GM21528 (cell line): ENCODE measurements at regions not wholly inside any gene's neighbourhood (a gene's known extent, or its start where the extent isn't known, plus 50 kb on each side); places are given as distances from the start of the nearest gene placed in this dataset.
"Not testable (repeated sequence)": the region's sequence is repeated elsewhere in the genome, so short reads cannot be mapped to it uniquely, and the experiment has no call there.

Experiments used
- ATAC-seq: cut with Tn5 transposase; IDR thresholded peaks from one replicate; pipeline ENCODE4 v1.9.1; 2021; ENCODE audit warnings: mild to moderate bottlenecking, moderate library complexity; ENCODE audit not compliant: unreplicated experiment, low FRiP score

DNA sequence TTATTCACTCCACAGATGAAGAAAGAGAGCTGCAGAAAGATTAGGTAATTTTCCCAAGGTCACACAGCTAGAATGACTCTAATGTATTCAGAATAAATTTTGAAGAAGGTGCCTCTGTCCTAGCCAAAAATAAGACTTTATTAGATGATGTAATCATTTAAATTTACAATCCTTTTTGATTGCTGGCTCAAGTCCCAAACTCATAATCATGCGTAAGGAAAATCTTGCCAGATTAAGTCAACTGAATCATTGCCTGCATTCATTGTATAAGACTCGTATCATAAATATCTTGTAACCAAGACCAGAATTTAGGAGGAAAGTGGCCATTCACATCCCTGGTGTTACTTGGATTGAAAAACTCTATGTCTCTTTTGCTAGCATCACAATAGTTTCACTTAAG is 53.1 kb upstream of the STK39 start:
- no peak for ATAC-seq

DNA sequence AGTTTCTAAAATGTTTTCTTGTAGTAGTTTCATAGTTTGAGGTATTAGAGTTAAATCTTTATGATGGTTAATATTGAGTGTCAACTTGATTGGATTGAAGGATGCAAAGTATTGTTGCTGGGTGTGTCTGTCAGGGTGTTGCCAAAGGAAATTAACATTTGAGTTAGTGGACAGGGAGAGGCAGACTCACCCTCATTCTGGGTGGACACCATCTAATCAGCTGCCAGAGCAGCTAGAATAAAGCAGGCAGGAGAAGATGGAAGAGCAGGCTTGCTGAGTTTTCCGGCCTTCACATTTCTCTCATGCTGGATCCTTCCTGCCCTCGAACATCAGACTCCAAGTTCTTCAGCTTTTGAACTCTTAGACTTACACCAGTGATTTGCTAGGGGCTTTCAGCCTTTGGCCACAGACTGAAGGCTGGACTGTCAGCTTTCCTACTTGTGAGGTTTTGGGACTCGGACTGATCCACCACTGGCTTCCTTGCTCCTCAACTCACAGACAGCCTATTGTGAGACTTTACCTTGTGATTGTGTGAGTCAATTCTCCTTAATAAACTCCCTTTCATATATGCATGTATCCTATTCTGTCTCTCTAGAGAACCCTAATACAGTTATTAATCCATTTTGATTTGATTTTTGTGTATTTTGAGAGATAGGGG is 56.8 kb upstream of the STK39 start:
- ATAC-seq: no peak

DNA sequence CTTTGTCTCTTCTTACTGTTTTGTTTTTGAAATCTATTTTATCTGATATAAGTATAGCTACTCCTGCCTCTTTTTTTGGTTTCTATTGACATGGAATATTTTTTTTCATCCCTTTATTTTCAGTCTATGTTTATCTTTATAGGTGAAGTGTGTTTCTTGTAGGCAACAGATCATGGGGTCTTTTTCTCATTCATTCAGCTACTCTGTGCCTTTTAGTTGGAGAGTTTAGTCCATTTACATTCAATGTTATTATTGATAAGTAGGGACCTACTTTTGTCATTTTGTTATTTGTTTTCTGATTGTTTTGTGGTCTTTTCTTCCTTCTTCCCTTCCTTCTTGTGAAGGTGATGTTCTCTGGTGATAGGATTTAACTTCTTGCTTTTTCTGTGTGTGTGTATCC is 60.0 kb upstream of the STK39 start:
- no peak for ATAC-seq

DNA sequence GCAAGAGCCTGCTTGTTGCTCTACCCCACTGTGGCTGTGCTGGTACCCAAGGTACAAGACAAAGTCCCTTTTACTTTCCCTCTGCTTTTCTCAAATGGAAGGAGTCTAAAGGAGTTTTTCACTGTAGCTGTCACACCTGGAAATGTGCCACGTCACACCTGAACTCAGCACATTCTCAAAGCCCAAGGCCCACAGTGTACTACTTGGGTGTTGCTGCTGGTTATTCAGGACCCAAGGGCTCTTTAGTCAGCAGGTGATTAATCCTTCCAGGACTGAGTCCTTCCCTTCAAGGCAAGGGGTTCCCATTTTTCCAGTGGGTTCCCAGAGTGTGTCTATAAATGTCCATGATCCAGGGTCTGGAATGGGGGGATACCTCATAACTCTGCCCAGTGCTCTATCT is 63.2 kb upstream of the STK39 start:
- no peak for ATAC-seq

DNA sequence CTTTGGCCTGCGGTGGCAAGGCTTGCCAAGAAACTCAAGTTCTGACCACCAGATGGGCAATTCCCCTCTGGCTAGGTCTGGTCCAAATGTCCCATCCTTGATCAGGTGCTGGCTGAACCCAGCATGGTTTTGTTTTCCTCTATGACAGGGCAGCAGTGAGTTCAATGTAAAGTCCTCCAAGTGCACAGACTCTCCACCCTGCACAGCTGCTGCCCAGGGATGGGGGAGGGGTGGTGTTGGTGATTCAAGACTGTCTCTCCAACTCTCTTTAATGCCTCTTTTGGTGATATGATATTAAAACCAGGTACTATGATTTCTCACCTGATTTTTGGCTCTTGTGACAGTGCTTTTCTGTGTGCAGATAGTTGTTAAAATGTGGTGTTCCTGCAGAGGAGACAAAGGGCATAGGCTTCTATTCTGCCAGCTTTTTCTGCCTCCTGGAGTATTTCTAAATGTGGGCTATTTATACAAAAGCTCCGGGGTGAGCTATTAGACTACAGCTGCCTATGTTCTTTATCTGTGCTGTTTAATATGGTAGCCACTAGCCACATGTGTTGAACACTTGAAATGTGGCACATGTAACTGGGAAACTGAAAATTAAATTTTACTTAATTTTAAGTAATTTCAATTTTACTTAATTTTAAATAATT is 64.0 kb upstream of the STK39 start:
- no peak for ATAC-seq

DNA sequence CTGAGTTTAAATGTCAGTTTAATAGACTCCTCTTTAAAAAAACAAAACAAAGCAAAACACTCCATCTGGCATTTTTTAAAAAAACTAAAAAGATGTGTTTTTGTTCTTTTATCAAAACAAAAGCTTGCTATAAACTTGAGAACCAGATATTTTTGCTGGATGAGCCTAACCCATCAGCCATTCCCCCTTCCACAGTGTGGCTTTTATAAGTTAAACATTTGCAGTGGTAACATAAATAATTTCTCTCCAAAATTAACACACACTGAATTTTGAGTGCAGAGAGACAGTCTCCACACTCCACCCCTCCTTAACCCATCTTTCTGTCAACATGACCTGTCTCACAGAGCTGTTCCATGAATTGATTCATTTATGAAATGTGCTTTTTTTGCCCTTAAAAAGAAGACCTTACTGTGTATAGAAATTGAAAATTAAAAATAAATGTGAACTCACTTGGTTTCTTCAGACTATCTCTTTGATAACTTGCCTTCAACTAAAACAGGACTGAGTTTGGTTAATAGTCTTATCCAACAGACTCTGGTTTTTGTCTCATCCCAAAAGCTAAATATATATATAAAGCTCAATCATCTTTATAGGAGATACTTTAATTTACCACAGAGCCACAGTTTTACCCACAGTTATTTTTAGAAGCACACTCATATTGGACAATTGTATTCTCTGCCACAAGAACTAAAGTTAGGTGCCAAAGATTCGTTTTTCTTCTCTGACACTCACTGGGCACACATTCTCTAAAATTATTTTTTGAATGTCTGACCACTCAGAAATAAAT is 64.8 kb upstream of the STK39 start:
- ATAC-seq: no peak

DNA sequence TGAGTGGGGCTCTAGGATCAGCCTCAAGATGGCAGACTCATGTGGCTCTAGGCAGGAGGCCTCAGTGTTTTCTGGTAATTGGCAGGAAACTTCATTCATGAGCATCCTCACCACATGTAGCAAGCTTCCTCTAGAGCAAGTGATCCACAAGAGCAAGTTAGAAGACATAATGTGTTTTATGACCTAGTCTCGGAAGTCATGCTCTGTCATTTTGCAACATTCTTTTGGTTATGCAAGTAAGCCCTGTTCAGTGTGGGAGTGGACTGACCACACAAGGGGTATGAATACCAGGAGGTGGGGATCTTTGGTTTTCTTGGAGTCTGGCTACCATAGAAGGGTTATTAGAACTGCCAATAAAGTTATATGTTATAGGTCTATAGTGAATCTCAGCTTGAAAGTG is 66.8 kb upstream of the STK39 start:
- no peak for ATAC-seq

DNA sequence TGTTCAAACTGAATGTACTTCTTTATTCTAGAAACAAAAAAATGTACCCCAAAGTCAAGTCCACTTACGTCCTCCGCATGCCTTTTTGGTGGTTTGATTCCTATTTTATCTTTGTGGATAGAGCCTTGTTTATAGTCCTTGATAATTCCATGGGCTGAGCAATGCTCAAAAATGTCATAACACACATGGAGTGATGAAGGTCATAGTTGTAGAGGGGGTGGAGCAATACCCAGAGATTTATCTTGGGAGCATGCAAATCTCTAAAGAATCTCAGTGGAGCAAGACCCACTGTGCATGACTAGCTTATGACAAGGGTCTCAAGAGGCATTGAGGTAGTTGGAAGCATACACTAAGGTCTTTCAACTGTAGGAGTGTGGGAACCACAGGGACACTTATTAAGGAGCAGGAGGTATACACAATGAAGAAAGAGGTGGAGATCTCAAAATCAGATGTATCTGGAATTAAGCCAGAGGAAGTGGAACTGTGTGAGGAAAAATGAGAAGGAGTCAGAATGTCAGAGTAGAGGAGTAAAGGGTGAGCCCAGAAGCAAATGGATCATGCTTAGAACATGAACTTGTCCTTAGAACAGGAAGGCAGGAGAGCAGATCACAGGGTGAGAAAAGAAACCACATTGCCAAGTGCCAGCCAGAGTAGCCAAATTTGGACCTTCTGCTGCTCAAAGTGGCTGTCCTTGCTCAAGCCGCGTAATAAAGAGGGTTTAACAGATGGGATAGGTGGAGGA is 68.1 kb upstream of the STK39 start:
- no peak for ATAC-seq

DNA sequence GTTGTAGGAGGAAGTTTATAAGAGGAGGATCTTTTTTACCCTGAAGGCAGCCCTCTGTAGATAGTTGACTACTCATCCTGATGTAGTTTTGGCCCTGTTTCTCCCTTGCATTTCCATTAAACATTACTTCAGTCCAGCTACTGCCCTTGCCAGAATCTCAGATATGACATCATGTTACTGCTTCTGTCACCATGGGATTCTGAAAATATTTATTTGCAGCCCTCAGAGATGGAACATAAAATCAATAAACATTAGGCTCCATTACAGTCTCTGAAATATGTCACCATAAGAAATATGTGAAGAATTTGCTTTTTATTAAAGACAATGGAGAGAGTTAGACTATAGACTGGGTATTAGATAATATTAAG is 68.7 kb upstream of the STK39 start:
- ATAC-seq: no peak

DNA sequence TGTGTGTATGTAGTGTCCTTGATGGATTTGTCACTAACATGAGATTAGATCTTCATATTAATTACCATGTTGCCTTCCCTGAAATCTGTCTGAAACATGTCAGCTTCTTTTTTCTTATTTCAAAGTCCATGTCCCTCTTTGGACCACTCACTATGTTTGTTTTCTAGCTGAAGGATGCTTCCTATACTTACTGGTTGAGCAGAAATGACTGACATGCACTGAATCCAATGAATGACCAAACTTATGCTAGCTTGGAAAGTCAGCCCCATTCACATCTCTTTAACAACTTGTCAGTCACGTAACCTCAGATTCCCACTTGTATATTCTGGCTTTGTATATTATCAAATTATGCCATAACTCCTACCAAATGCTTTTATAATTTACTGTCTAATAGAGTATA is 69.9 kb upstream of the STK39 start:
- no peak for ATAC-seq

DNA sequence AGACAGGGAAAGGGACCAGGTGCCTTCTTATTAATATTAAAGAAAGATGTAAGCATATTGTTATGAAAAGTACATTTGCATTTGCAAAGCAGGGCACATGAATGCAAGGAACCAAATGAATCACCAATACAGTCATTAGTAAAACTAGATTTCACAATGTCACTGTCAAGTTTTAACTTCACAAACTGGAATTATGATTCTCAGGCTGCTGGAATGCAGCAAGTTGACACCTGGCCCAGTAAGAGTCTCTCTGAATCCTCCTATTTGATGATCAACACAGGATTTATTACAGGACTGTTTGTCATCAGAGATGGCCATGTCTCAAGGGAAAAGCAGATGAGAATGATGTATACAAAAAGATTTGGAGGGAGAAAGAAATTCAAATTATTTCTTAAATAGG is 72.9 kb upstream of the STK39 start:
- no peak for ATAC-seq

DNA sequence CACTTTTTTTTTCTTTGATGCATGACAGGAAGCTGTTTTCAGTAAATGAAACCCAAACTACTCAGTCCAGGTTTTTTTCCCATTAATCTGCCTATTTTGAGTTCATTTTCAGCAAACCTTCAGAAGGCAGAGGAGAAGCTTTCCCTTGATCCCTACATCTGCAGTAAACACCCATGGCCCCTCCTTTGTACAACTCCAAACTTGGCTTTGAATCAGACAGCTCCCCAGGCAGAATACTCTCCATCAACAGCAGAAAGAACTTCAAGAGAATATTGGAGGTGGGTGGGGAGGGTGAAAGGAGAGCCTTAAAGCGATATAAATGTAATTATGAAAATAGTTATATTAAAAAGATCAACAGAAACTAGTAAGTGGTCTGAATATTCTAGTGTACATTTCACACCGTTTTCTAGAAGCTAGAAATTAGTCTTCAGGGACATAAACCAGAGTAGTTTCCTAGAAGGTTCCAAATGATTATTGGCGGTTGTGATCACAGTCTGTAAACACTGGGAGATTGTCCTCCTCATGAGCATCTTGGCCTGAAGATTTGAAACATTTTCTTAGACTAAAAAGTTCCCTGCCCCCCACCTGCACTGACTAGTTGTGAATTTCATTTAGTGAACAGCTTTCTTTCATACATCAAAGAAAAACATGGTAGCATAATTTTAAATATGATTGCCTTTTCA is 75.1 kb upstream of the STK39 start:
- ATAC-seq: no peak

DNA sequence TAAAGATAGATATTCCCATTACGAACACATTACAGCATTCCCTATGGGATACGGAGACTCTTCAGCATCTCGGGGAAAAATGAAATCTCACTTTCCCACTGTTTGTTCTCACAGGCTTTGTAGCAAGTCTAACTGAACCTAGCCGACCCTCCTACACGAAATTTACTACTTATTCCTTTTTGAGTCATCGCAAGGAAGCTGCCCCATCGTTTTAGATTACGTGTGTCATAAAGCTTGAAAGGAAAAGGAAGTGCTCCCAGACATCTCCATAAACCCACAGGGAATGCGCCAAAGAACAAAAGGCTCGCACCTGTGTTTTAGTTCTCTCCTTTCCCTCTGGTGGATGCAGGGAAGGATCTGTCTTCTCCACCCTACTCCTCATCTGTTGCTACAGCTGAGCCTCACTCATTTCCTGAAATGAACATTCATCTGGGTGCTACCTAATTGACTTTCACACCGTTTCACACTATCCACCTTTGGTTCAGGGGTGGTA is 76.2 kb upstream of the STK39 start:
- no peak for ATAC-seq

DNA sequence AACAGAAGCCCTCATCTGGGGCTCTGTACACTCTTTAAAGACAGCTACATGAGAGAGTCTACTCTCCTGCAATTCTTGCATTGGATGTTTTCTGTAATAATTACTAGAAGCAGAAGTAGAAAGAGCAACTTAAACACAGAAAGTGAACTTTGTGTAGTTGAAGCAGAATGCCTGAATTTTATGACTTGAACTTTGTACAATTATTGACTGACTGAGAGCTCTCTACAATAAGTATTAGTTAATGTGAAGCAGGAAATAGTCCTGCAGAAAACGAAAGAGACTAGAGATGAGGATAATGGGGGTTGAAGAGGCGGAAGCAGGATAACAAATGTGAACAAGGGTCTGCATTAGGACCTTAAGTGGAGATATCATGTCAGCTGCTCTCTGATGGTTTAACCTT is 79.2 kb upstream of the STK39 start:
- no peak for ATAC-seq

DNA sequence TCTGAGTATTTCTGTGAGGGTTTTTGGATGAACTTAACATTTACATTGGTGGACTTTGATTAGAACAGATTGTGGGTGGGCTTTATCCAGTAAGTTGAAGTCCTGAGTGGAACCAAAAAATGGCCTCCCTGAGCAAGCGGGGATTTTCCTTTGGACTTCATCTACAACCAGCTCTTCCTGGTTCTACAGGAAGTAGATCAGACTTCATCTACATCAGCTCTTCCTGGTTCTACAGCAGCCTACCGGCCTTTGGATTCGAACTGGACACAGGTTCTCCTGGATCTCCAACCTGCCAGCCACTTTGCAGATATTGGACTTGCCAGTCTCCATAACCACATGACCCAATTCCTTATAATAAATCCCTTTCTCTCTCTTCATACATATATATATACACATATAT is 79.9 kb upstream of the STK39 start:
- no peak for ATAC-seq

DNA sequence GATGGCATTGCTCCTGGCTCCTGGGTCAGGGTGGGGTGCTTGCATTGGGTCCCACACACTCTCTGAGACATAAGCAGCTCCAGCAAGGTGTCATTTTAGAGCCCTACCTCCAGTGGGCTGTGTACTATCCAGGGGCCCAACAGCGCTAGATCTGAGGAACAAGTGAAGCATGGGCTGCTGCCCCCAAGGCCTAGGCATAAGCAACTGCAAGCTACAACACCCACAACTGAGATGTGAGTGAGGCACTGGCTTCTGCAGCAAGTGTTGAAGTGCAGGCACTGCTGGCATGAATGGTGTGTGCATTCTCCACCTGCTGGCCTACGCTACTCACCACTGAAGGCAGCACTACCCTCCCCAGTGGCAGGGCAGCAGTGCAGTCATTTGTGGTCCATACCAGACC is 81.0 kb upstream of the STK39 start:
- ATAC-seq: no peak

DNA sequence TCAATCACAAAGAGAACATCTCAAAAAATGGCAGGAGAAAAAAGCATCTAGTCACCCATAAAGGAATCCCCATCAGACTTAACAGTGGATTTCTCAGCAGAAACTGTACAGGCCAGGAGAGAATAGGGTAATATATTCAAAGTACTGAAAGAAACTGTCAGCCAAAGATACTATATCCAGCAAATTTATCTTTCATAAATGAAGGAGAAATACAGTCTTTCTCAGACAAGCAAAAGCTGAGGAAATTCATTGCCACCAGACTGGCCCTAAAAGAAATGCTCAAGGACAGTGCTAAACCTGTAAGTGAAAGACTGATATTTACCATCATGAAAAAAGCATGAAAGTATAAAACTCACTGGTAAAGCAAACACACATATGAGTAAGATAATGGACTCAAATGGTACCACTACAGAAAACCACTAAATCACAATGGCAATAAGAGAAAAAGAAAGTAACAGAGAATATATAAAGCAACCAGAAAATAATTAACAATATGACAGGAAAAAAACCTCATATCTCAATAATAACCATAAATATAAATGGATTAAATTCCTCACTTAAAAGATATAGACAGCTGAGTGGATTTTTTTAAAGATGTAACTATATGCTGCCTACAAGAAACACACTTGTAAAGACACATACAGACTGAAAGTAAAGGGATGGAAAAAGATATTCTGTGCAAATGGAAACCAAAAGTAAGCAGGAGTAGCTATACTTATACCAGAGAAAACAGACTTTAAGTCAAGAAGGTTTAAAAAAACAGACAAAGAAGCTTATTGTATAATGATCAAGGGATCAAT is 83.4 kb upstream of the STK39 start:
- ATAC-seq: no peak

DNA sequence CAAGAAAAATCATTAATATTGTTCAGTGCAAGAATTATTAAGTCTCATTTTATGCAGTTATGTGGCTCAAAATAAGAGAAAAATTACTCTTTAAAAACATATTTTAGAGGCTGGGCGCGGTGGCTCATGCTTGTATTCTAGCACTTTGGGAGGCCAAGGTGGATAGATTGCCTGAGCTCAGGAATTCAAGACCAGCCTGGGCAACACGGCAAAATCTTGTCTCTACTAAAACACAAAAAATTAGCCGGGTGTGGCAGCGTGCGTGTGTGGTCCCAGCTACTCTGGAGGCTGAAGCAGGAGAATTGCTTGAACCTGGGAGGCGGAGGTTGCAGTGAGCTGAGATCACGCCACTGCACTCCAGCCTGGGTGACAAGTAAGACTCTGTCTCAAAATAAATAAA is 87.9 kb upstream of the STK39 start:
- ATAC-seq: not testable (repeated sequence)

DNA sequence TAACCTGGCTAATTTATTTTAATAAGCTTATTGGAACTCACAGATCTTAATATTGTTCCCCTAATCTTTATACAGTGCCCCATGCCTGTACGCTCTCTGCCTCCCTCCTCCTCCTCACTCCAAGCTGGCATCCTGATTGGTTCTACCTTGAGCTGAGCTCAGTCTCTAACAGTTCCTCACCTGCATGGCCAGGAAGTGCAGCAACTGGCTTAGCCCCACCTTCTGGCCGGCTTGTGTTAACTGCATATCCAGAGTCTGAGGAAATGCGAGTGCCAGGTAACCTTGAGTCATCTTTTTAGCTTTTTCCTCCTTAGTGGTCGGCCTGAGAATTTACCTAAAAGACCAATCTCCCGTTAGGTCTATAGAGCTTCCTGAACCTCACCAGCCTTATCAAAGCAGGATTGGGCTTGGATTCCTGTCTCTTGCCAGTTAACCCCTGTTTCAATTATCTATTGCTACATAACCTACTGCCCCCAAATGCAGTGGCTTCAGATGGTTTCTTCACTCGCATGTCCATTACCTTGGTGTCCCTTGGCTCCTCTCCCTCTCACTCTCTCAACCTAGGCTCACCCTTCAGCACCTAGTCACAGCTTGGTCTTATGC is 89.5 kb upstream of the STK39 start:
- ATAC-seq: no peak
